RWPE2 (cell line): ENCODE measurements at regions not wholly inside any gene's neighbourhood (a gene's known extent, or its start where the extent isn't known, plus 50 kb on each side); places are given as distances from the start of the nearest gene placed in this dataset.

Experiments used
- ATAC-seq: fragments of 200-7000 bp; cut with Tn5 transposase; 3 replicates; pipeline ENCODE4 v1.9.1; 2021; ENCODE audit warnings: low read depth
- DNase-seq: peaks from one replicate; pipeline ENCODE4 v3.0.0-alpha.2; 2020; ENCODE audit warnings: low spot score
- H3K27ac ChIP-seq: fragments of 450-650 bp; 2 replicates; pipeline ENCODE4 v1.5.1; 2017; ENCODE audit warnings: mild to moderate bottlenecking; ENCODE audit not compliant: poor library complexity, severe bottlenecking
- H3K27me3 ChIP-seq: fragments of 250-450 bp; sonication (Bioruptor Pico); 2 replicates; pipeline ENCODE4 v1.5.1; 2021; ENCODE audit warnings: mild to moderate bottlenecking, moderate library complexity; ENCODE audit not compliant: insufficient read depth, poor library complexity, severe bottlenecking
- H3K36me3 ChIP-seq: fragments of 250-450 bp; sonication (Bioruptor Pico); 2 replicates; pipeline ENCODE4 v1.5.1; 2020; ENCODE audit warnings: low read depth, mild to moderate bottlenecking, moderate library complexity
- H3K4me1 ChIP-seq: fragments of 250-450 bp; sonication (Bioruptor Pico); 2 replicates; pipeline ENCODE4 v1.5.1; 2021; ENCODE audit warnings: mild to moderate bottlenecking, moderate library complexity; ENCODE audit not compliant: insufficient read depth, poor library complexity, severe bottlenecking
- H3K4me3 ChIP-seq: fragments of 250-450 bp; sonication (Bioruptor Pico); 2 replicates; pipeline ENCODE4 v1.5.1; 2021; ENCODE audit warnings: mild to moderate bottlenecking, moderate library complexity; ENCODE audit not compliant: severe bottlenecking
- H3K9me3 ChIP-seq: fragments of 250-450 bp; sonication (Bioruptor Pico); 2 replicates; pipeline ENCODE4 v1.5.1; 2021; ENCODE audit warnings: mild to moderate bottlenecking, moderate library complexity; ENCODE audit not compliant: severe bottlenecking
- CTCF ChIP-seq: fragments of 450-650 bp; IDR thresholded peaks from one replicate; pipeline ENCODE4 v1.5.1; 2017; ENCODE audit warnings: mild to moderate bottlenecking, moderate library complexity; ENCODE audit not compliant: poor library complexity, severe bottlenecking

GRCh38 chr11:71182791-71183677 lies 69.3 kb downstream of the SHANK2 start:
- Histone ChIP-seq H3K27me3 (no peaks in the 10 kb centered on the region), H3K27ac (no peak overlapping the region), H3K4me1 (peaks cover 7% of the 10 kb centered on the region), H3K4me3 (no peak overlapping the region), H3K9me3 (no peaks in the 10 kb centered on the region), H3K36me3 (no peaks in the 10 kb centered on the region)
- no peak for TF ChIP-seq CTCF
- no peak for ATAC-seq
- no peak for DNase-seq

GRCh38 chr11:71181566-71181965 lies 70.8 kb downstream of the SHANK2 start:
- DNase-seq: peak; percentile 29
- no peaks in the 10 kb centered on the region for H3K9me3 ChIP-seq
- no peak overlapping the region for H3K27ac ChIP-seq
- no peak overlapping the region for H3K4me3 ChIP-seq
- no peak for ATAC-seq
- H3K4me1 ChIP-seq: peaks cover 7% of the 10 kb centered on the region
- TF ChIP-seq CTCF: no peak
- H3K36me3 ChIP-seq: no peaks in the 10 kb centered on the region
- H3K27me3 ChIP-seq: no peaks in the 10 kb centered on the region

- Histone ChIP-seq H3K27ac (no peak overlapping the region), H3K27me3 (no peaks in the 10 kb centered on the region), H3K4me3 (no peak overlapping the region), H3K9me3 (no peaks in the 10 kb centered on the region), H3K36me3 (no peaks in the 10 kb centered on the region), H3K4me1 (peaks cover 7% of the 10 kb centered on the region)
- peak; percentile 19 for DNase-seq
- TF ChIP-seq CTCF: no peak
- no peak for ATAC-seq
These were observed 71.5 kb downstream of the SHANK2 start for GRCh38 chr11:71180694-71181470.

GRCh38 chr11:71179877-71180605 lies 72.3 kb downstream of the SHANK2 start:
- TF ChIP-seq CTCF: no peak
- ATAC-seq (no peak), DNase-seq (no peak)
- Histone ChIP-seq H3K36me3 (no peaks in the 10 kb centered on the region), H3K27ac (no peak overlapping the region), H3K9me3 (no peaks in the 10 kb centered on the region), H3K4me1 (peaks cover 7% of the 10 kb centered on the region), H3K4me3 (no peak overlapping the region), H3K27me3 (no peaks in the 10 kb centered on the region)
